ENCODE measurements at regions not wholly inside any gene's neighbourhood (a gene's known extent, or its start where the extent isn't known, plus 50 kb on each side); places are given as distances from the start of the nearest gene placed in this dataset.

DNA sequence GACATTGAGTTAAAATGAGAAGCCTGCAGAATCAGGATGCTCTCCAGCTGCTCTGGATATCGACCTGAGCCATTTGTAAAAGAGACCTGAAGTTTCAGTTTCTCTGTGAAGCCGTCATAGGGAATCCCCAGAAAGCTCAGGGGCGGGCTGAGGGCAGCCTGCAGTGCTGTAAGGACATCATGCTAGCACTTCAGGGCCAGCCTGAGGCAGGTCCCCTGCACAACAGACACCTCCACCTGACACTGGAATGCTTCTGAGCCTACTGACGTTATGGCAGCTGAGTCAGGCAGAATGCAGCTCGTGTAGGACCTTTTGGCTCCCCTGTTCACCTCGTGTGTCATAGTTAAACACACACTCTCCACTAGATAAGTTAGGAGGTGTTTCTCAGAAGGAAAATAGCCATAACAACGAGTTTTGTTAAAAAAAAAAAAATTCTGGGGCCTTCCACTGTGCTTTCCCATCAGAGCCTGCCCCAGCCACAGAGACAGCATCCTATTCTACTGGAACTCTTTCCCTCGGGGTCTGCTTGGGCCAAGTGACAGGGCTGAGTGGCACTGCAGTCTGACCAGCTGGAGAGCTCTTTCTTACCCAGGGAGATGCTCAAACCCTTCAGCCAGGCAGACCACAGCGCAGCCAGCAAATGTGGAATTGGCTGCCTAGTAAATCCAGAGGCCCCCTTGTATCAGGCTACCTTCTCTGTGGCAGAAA is 354.9 kb downstream of the DIRAS2 start:
- Mint-ChIP-seq H3K4me1 (no peaks in the 10 kb centered on the region), H3K36me3 (ENCODE audit: low read depth) (no peaks in the 10 kb centered on the region), H3K27me3 (ENCODE audit: low read depth, poor library complexity) (no peaks in the 10 kb centered on the region), H3K4me3 (no peak overlapping the region), H3K27ac (no peak overlapping the region), H3K9me3 (peaks cover 3% of the 10 kb centered on the region)
- TF ChIP-seq, protein P1, sequence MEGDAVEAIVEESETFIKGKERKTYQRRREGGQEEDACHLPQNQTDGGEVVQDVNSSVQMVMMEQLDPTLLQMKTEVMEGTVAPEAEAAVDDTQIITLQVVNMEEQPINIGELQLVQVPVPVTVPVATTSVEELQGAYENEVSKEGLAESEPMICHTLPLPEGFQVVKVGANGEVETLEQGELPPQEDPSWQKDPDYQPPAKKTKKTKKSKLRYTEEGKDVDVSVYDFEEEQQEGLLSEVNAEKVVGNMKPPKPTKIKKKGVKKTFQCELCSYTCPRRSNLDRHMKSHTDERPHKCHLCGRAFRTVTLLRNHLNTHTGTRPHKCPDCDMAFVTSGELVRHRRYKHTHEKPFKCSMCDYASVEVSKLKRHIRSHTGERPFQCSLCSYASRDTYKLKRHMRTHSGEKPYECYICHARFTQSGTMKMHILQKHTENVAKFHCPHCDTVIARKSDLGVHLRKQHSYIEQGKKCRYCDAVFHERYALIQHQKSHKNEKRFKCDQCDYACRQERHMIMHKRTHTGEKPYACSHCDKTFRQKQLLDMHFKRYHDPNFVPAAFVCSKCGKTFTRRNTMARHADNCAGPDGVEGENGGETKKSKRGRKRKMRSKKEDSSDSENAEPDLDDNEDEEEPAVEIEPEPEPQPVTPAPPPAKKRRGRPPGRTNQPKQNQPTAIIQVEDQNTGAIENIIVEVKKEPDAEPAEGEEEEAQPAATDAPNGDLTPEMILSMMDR (IDR thresholded peaks at IDR 0.05), result no peak
- no peak for DNase-seq

DNA sequence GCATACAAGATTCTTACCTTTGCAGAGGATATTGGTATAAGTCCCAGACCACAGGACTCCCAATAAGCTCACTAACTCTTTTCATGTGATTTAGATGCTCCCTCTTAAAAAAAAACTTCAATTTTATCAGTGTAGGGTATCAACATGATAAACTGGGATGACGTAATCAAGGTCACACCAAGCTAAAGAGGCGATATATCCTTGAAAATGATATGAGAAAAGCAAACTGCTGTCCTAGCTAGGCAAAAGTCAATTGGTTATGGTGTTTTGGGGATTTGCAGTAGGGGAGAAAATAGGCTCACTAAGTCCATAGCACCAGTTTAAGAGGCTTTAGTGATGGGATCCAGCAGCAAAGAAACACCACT is 354.4 kb downstream of the DIRAS2 start:
- H3K4me3 Mint-ChIP-seq, result no peak overlapping the region
- H3K36me3 Mint-ChIP-seq (ENCODE audit: low read depth), result no peaks in the 10 kb centered on the region
- no peak for DNase-seq
- H3K27ac Mint-ChIP-seq, result no peak overlapping the region
- no peaks in the 10 kb centered on the region for H3K27me3 Mint-ChIP-seq (ENCODE audit: low read depth, poor library complexity)
- no peaks in the 10 kb centered on the region for H3K4me1 Mint-ChIP-seq
- TF ChIP-seq, protein P1 (IDR thresholded peaks at IDR 0.05), result no peak
- peaks cover 3% of the 10 kb centered on the region for H3K9me3 Mint-ChIP-seq

DNA sequence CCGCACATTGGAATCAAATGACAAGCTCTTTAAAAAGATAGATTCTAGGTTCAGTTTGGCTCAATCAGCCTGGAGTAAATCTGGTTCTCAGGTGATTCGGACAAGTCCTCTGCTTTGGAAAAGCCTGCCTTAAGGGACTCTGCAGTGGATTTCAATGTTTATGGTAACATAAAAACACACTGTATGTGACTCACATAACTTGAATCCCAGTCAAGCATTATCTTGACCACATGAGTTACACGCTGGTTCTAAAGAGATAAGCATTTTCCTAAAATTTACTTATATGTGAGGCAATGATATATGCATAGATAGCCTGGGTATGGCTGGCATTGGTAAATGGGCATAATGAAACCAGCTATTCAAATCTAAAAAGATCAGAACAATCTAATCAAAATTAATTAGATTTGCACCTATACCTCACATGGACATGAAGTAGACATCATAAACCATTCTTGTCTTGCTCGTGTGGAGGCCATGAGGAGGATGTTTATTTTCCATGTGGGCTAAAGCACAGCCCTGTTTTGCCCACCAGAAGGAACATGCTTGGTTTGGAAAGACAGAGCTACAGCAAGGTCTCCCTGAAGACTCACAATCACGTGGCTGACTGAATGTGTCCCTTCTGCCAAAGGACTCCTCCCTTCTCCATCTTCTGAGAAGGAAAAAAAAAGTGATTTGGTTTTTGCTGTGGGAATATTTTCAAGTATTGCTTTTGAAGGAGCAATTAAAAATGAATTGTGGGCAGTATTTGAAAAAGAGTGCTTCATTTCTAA is 351.7 kb downstream of the DIRAS2 start:
- no peaks in the 10 kb centered on the region for H3K36me3 Mint-ChIP-seq (ENCODE audit: low read depth)
- H3K27ac Mint-ChIP-seq, result no peak overlapping the region
- peaks cover 5% of the 10 kb centered on the region for H3K4me1 Mint-ChIP-seq
- TF ChIP-seq, protein P1 (IDR thresholded peaks at IDR 0.05), result no peak
- H3K4me3 Mint-ChIP-seq, result no peak overlapping the region
- H3K9me3 Mint-ChIP-seq, result peaks cover 3% of the 10 kb centered on the region
- H3K27me3 Mint-ChIP-seq (ENCODE audit: low read depth, poor library complexity), result no peaks in the 10 kb centered on the region
- DNase-seq, result no peak

DNA sequence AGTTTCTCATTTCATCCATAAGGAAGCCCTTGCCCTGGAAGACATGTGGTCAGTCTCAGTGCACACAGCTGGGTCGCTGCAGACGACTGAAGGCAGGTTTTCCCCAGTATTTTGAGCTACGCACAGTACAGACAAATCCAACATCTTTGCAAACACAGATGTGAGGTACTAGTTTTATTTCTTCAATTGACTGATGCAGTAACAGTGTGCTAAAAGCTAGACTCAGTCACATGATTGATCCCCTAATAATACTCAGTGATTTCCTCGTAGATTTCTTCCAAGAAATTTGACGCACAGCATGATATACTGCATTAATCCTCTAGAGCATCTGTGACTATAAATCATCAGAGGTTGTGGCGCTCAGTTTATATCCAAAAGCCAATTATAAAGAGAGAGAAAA is 346.1 kb downstream of the DIRAS2 start:
- Mint-ChIP-seq H3K4me3 (no peak overlapping the region), H3K27ac (no peak overlapping the region)

DNA sequence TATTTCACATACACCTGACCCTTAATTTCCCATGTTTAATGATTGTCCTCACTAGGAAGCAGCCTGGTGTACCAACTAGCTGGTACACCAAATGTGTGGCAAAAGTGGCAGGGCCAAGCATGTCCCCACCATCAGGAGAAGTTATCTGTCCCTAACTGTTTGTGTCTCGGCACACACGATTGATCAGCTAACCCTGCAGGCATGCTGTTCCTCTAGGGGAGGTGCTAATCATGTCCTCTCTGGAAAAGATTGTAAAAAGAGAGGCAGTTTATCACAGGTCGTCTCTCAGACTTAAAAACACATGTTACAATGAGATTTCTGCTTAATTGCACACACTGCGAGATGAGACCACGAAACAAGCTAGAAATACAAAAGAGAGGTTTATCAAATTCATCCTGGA is 342.7 kb downstream of the DIRAS2 start:
- TF ChIP-seq, protein P1 (IDR thresholded peaks at IDR 0.05), result no peak
- Mint-ChIP-seq H3K27me3 (ENCODE audit: low read depth, poor library complexity) (peaks cover 10% of the 10 kb centered on the region), H3K4me3 (no peak overlapping the region), H3K9me3 (no peaks in the 10 kb centered on the region), H3K27ac (peak overlapping the region; percentile 17), H3K36me3 (ENCODE audit: low read depth) (no peaks in the 10 kb centered on the region), H3K4me1 (peaks cover 32% of the 10 kb centered on the region)
- DNase-seq, result no peak

More for the DNA sequence above, 346.1 kb downstream of the DIRAS2 start:
- Mint-ChIP-seq H3K9me3 (no peaks in the 10 kb centered on the region), H3K36me3 (ENCODE audit: low read depth) (no peaks in the 10 kb centered on the region), H3K27me3 (ENCODE audit: low read depth, poor library complexity) (no peaks in the 10 kb centered on the region), H3K4me1 (peaks cover 35% of the 10 kb centered on the region)
- TF ChIP-seq, protein P1 (IDR thresholded peaks at IDR 0.05), result no peak
- DNase-seq, result no peak
